ENCODE measurements at regions not wholly inside any gene's neighbourhood (a gene's known extent, or its start where the extent isn't known, plus 50 kb on each side); places are given as distances from the start of the nearest gene placed in this dataset.

GRCh38 chr4:180960743-180961401 is 1282.3 kb upstream of the TENM3 start:
- H3K27me3 ChIP-seq (ENCODE audit: insufficient read depth, low read depth), result no peaks in the 10 kb centered on the region
- H3K4me3 ChIP-seq (IDR thresholded peaks at IDR 0.05; ENCODE audit: insufficient read depth, low read depth, low read length), result no peak overlapping the region
- H2AFZ ChIP-seq (ENCODE audit: low read depth), result no peak overlapping the region
- no peak overlapping the region for H3K4me2 ChIP-seq
- TF ChIP-seq CTCF (conservative IDR thresholded peaks at IDR 0.05; ENCODE audit: low read depth, low read length), result no peak
- H3K36me3 ChIP-seq (ENCODE audit: insufficient read depth), result no peaks in the 10 kb centered on the region
- no peak overlapping the region for H3K9ac ChIP-seq
- no peak overlapping the region for H3K27ac ChIP-seq
- no peaks in the 10 kb centered on the region for H3K4me1 ChIP-seq (ENCODE audit: low read depth, poor library complexity, severe bottlenecking)
- H4K20me1 ChIP-seq (ENCODE audit: insufficient read depth), result no peaks in the 10 kb centered on the region
- H3K79me2 ChIP-seq (ENCODE audit: insufficient read depth, low read depth), result no peaks in the 10 kb centered on the region

- H3K27ac ChIP-seq, result no peak overlapping the region
- H2AFZ ChIP-seq (ENCODE audit: low read depth), result no peak overlapping the region
- no peaks in the 10 kb centered on the region for H3K4me1 ChIP-seq (ENCODE audit: low read depth, poor library complexity, severe bottlenecking)
- H3K79me2 ChIP-seq (ENCODE audit: insufficient read depth, low read depth), result no peaks in the 10 kb centered on the region
- H3K4me3 ChIP-seq (IDR thresholded peaks at IDR 0.05; ENCODE audit: insufficient read depth, low read depth, low read length), result no peak overlapping the region
- no peaks in the 10 kb centered on the region for H3K27me3 ChIP-seq (ENCODE audit: insufficient read depth, low read depth)
- H3K36me3 ChIP-seq (ENCODE audit: insufficient read depth), result no peaks in the 10 kb centered on the region
- H3K9ac ChIP-seq, result no peak overlapping the region
- TF ChIP-seq CTCF (conservative IDR thresholded peaks at IDR 0.05; ENCODE audit: low read depth, low read length), result no peak
- no peak overlapping the region for H3K4me2 ChIP-seq
- H4K20me1 ChIP-seq (ENCODE audit: insufficient read depth), result no peaks in the 10 kb centered on the region
These were observed 1280.9 kb upstream of the TENM3 start for GRCh38 chr4:180962268-180962667.

GRCh38 chr4:180966312-180966711 is 1276.9 kb upstream of the TENM3 start:
- Histone ChIP-seq H3K36me3 (ENCODE audit: insufficient read depth) (no peaks in the 10 kb centered on the region), H3K4me1 (ENCODE audit: low read depth, poor library complexity, severe bottlenecking) (no peaks in the 10 kb centered on the region), H3K4me3 (IDR thresholded peaks at IDR 0.05; ENCODE audit: insufficient read depth, low read depth, low read length) (no peak overlapping the region), H3K27me3 (ENCODE audit: insufficient read depth, low read depth) (no peaks in the 10 kb centered on the region), H4K20me1 (ENCODE audit: insufficient read depth) (no peaks in the 10 kb centered on the region), H3K79me2 (ENCODE audit: insufficient read depth, low read depth) (no peaks in the 10 kb centered on the region), H2AFZ (ENCODE audit: low read depth) (no peak overlapping the region), H3K4me2 (no peak overlapping the region), H3K9ac (no peak overlapping the region), H3K27ac (no peak overlapping the region)
- no peak for TF ChIP-seq CTCF (conservative IDR thresholded peaks at IDR 0.05; ENCODE audit: low read depth, low read length)

GRCh38 chr4:180967936-180968335 is 1275.3 kb upstream of the TENM3 start:
- Histone ChIP-seq H3K4me3 (IDR thresholded peaks at IDR 0.05; ENCODE audit: insufficient read depth, low read depth, low read length) (no peak overlapping the region), H3K9ac (no peak overlapping the region), H3K79me2 (ENCODE audit: insufficient read depth, low read depth) (no peaks in the 10 kb centered on the region), H3K27ac (no peak overlapping the region), H2AFZ (ENCODE audit: low read depth) (no peak overlapping the region), H3K4me2 (no peak overlapping the region), H3K27me3 (ENCODE audit: insufficient read depth, low read depth) (no peaks in the 10 kb centered on the region), H4K20me1 (ENCODE audit: insufficient read depth) (no peaks in the 10 kb centered on the region), H3K4me1 (ENCODE audit: low read depth, poor library complexity, severe bottlenecking) (no peaks in the 10 kb centered on the region), H3K36me3 (ENCODE audit: insufficient read depth) (no peaks in the 10 kb centered on the region)
- TF ChIP-seq CTCF (conservative IDR thresholded peaks at IDR 0.05; ENCODE audit: low read depth, low read length), result no peak

Data from KMS-11 (cell line).